ENCODE measurements at regions not wholly inside any gene's neighbourhood (a gene's known extent, or its start where the extent isn't known, plus 50 kb on each side); places are given as distances from the start of the nearest gene placed in this dataset.

DNA sequence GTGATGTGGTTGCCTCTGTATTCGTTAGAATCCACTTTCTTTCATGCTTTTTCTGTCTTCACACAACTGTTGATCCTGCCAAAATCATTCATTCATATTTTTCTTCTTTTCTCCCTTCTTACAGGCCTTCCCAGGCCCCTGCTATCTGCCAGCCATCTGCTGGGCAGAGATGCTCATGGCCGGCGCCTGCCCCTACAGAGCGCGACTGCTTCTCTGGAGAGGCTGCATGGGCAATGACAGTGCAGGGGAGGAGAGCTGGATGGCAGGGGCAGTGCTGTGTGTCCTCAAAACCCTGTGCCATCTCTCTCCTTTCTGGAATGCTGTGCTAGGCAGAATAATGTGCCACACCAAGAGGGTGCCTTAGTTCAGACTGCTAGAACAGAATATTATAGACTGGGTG is 125.2 kb downstream of the INHBB start:
- Mint-ChIP-seq H3K4me1 (ENCODE audit: low read depth) (no peaks in the 10 kb centered on the region), H3K36me3 (ENCODE audit: insufficient read depth in 2 of 2) (no peaks in the 10 kb centered on the region), H3K27ac (no peak overlapping the region), H3K9me3 (no peaks in the 10 kb centered on the region), H3K27me3 (ENCODE audit: low read depth) (no peaks in the 10 kb centered on the region), H3K4me3 (no peak overlapping the region)
- no peak for ATAC-seq (replicated peaks in 1 of 2)
- no peak for DNase-seq

DNA sequence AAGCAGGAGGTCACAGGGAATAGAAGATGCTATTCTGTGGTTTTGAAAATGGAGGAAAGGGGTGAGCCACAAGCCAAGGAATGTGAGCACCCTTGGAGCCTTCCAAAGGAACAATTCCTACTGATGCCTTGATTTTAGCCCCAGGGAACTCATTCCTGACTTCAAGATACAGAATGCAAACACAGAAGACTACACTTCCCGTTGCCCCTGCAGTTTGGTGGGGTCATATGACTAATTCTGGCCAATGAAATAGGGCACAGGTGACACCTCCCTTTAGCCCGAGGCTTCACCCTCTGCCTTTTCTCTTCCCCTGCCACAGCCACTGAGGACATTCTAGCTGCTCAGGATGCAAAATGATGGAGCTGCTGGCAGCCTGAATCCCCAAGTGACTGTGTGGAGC is 126.1 kb downstream of the INHBB start:
- no peak for DNase-seq
- H3K4me1 Mint-ChIP-seq (ENCODE audit: low read depth), result no peaks in the 10 kb centered on the region
- H3K27me3 Mint-ChIP-seq (ENCODE audit: low read depth), result no peaks in the 10 kb centered on the region
- H3K27ac Mint-ChIP-seq, result no peak overlapping the region
- ATAC-seq (replicated peaks in 1 of 2), result no peak
- no peaks in the 10 kb centered on the region for H3K9me3 Mint-ChIP-seq
- no peak overlapping the region for H3K4me3 Mint-ChIP-seq
- no peaks in the 10 kb centered on the region for H3K36me3 Mint-ChIP-seq (ENCODE audit: insufficient read depth in 2 of 2)

DNA sequence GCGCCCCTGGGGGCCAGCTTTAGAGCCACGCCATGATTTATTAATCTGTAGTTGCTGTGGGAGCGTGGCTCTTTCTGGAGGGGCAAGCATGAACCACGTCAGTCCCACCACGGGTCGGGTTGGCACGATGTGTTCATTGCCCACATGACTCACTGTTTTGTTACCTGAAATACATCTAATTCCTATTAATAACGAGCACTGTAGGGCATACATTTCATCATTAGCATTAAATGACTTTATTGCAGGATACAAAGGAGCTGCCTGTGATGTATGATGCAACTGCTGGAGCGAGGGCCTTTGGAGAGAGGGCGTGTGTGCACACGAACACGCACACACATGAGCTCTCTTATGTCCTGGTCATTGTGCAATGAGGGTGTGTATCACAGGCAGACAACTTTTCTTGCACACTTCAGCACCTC is 127.0 kb downstream of the INHBB start:
- Mint-ChIP-seq H3K27ac (no peak overlapping the region), H3K27me3 (ENCODE audit: low read depth) (no peaks in the 10 kb centered on the region), H3K36me3 (ENCODE audit: insufficient read depth in 2 of 2) (no peaks in the 10 kb centered on the region), H3K4me3 (no peak overlapping the region), H3K4me1 (ENCODE audit: low read depth) (no peaks in the 10 kb centered on the region), H3K9me3 (no peaks in the 10 kb centered on the region)
- no peak for DNase-seq
- no peak for ATAC-seq (replicated peaks in 1 of 2)

DNA sequence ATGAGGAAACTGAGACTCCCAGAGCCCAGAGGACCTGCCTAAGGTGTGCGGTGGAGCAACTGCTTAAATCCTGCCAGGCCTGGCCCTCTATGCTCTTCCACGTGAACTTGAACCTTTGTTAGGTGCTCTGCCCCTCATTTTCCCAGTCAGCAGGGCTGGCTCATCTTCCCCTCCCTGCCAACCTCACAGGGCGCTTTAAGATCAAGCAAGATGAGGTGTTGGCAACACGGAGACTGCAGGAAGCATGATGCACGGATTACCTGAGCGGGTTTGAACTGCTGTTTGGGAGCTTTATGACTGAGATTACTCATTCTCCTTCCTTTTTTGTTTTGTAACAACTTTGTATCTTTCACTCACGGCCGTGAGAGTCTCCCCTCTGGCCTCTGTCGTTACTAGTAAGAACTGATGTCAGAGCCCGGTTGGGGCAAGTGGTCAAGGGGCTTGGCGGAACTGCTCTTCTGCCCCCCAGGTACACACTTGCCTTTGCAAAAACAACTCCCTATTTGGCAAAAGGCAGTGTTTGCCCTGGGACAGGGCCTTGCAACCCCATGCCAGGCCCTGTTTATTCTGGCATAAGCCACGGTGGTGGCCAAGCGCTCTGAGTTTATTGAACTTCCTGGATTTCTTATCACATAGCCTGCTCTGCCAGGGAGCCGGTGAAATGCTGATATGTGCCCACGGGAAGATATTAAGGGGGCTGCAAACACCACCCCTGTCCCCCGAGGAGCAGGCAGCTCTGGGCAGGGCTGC is 127.8 kb downstream of the INHBB start:
- H3K4me3 Mint-ChIP-seq, result no peak overlapping the region
- ATAC-seq (replicated peaks in 1 of 2), result no peak
- H3K4me1 Mint-ChIP-seq (ENCODE audit: low read depth), result no peaks in the 10 kb centered on the region
- DNase-seq, result no peak
- no peak overlapping the region for H3K27ac Mint-ChIP-seq
- no peaks in the 10 kb centered on the region for H3K9me3 Mint-ChIP-seq
- H3K36me3 Mint-ChIP-seq (ENCODE audit: insufficient read depth in 2 of 2), result no peaks in the 10 kb centered on the region
- H3K27me3 Mint-ChIP-seq (ENCODE audit: low read depth), result no peaks in the 10 kb centered on the region

DNA sequence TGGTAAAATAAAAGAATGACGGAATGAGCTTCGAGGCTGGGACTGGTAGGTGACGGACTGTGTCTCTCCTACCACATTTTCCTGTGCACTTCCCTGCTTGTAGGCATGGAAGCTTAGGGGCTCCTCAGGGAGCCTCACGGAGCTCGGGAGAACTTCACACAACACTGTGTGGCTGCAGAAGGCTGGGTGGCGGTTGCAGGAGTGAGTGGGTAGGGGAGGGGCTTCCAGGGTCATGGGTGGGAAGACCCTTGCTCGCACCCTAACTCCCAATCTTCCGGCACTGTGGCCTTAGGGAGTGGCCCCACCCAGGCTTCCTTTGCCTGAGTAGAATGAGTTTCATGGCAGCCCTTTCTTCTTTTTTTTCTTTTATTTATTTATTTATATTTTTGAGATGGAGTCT is 128.6 kb downstream of the INHBB start:
- Mint-ChIP-seq H3K4me3 (no peak overlapping the region), H3K27ac (no peak overlapping the region), H3K4me1 (ENCODE audit: low read depth) (no peaks in the 10 kb centered on the region), H3K9me3 (no peaks in the 10 kb centered on the region), H3K36me3 (ENCODE audit: insufficient read depth in 2 of 2) (no peaks in the 10 kb centered on the region), H3K27me3 (ENCODE audit: low read depth) (no peaks in the 10 kb centered on the region)
- ATAC-seq (replicated peaks in 1 of 2) (no peak), DNase-seq (no peak)

DNA sequence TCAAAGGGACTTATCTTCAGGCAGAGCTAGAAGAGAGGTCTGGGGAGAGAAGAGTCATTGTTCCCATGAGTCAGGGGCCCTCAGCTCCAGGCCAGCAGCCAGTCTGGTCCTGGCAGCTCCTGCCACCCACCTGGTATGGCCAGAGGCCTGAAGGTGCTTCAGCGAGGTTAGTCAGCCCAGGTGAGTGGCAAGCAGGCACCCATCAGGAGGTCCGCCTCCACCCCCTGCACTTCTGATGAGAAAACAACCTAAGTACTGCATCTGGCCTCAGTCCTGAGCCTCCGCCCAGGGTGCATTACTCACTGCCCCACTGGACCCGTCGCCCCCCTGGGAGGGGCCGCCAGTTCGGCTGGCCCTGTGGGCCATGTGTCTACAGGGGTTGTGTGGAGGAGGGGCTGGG is 130.2 kb downstream of the INHBB start:
- Mint-ChIP-seq H3K36me3 (ENCODE audit: insufficient read depth in 2 of 2) (no peaks in the 10 kb centered on the region), H3K27me3 (ENCODE audit: low read depth) (no peaks in the 10 kb centered on the region), H3K9me3 (no peaks in the 10 kb centered on the region), H3K4me3 (no peak overlapping the region), H3K27ac (no peak overlapping the region), H3K4me1 (ENCODE audit: low read depth) (no peaks in the 10 kb centered on the region)
- ATAC-seq (replicated peaks in 1 of 2), result no peak
- no peak for DNase-seq

DNA sequence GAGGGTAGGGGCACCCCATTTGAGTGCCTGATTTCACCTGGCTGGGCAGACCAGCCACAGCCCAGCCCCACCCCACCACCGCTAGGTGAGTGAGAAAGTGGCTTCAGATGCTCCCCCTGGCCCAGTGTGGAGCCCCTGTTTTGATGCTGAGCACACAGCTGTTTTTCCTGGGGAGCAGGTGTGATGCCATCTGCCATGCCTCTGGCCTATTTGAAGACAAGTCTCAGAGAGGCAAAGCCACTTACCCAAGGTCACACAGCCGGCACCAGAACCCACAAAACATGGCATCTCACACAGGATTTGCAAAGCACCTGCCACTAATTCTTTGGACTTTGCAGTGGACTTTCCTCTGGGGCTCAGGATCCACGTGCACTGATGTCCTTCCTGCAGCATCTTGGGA is 131.3 kb downstream of the INHBB start:
- DNase-seq (no peak), ATAC-seq (replicated peaks in 1 of 2) (no peak)
- no peaks in the 10 kb centered on the region for H3K4me1 Mint-ChIP-seq (ENCODE audit: low read depth)
- H3K27me3 Mint-ChIP-seq (ENCODE audit: low read depth), result no peaks in the 10 kb centered on the region
- H3K36me3 Mint-ChIP-seq (ENCODE audit: insufficient read depth in 2 of 2), result no peaks in the 10 kb centered on the region
- H3K4me3 Mint-ChIP-seq, result no peak overlapping the region
- H3K27ac Mint-ChIP-seq, result no peak overlapping the region
- no peaks in the 10 kb centered on the region for H3K9me3 Mint-ChIP-seq

DNA sequence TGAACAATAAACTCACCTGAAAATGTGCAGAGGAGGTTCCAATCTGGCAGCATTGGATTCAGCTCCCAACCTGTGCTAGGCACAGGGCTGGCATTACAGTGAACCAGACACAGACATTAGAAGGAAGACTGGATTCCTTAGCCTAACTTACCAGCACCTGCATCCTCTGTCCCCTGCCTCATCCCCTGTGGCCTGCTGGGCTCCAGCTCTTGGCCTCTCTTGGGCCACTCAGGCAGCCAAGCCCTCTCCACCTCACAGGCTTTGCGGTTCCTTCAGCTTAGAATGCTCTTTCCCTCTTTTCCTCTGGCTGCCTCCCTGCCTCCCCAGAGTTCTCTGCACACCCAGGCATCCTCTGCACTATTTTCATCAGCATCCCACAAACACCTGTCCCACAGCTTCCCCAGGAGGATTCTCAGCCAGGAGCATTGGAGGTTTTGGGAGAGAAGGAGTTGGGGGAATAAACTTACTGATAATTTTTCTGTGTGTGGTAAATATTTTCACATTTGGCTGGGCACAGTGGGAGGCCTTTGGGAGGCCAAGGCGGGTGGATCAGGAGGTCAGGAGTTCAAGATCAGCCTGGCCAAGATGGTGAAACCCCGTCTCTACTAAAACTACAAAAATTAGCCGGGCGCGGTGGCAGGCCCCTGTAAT is 132.0 kb downstream of the INHBB start:
- no peaks in the 10 kb centered on the region for H3K4me1 Mint-ChIP-seq (ENCODE audit: low read depth)
- H3K27ac Mint-ChIP-seq, result no peak overlapping the region
- no peaks in the 10 kb centered on the region for H3K27me3 Mint-ChIP-seq (ENCODE audit: low read depth)
- no peak for DNase-seq
- H3K9me3 Mint-ChIP-seq, result no peaks in the 10 kb centered on the region
- H3K36me3 Mint-ChIP-seq (ENCODE audit: insufficient read depth in 2 of 2), result no peaks in the 10 kb centered on the region
- no peak for ATAC-seq (replicated peaks in 1 of 2)
- H3K4me3 Mint-ChIP-seq, result no peak overlapping the region

DNA sequence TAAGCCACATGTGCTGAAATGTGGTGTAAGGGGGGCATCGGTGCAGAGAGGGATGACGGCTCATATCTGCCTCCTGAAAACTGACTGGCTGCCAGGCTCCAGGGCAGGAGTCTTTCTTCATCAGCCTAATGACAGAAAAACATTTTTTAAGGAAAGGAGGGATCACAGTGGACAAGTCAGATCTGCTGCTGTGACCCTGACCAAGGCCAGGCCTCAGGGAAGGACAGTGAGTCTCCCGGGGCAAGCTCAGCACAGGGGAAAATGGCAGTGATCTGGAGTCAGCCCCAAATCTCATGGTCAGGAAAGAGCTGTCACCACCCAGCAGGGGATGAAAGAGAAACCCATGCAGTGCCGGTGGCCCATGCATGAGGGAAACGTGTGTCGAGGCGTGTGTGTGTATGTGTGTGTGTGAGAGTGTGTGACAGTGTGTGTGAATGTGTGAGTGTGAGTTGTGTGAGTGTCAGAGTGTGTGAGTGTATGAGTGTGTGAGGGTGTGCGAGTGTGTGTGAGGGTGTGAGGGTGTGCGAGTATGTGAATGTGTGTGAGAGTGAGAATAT is 134.5 kb downstream of the INHBB start:
- Mint-ChIP-seq H3K9me3 (no peaks in the 10 kb centered on the region), H3K27ac (no peak overlapping the region), H3K27me3 (ENCODE audit: low read depth) (no peaks in the 10 kb centered on the region), H3K4me1 (ENCODE audit: low read depth) (no peaks in the 10 kb centered on the region), H3K4me3 (no peak overlapping the region), H3K36me3 (ENCODE audit: insufficient read depth in 2 of 2) (no peaks in the 10 kb centered on the region)
- ATAC-seq (replicated peaks in 1 of 2), result no peak
- no peak for DNase-seq

DNA sequence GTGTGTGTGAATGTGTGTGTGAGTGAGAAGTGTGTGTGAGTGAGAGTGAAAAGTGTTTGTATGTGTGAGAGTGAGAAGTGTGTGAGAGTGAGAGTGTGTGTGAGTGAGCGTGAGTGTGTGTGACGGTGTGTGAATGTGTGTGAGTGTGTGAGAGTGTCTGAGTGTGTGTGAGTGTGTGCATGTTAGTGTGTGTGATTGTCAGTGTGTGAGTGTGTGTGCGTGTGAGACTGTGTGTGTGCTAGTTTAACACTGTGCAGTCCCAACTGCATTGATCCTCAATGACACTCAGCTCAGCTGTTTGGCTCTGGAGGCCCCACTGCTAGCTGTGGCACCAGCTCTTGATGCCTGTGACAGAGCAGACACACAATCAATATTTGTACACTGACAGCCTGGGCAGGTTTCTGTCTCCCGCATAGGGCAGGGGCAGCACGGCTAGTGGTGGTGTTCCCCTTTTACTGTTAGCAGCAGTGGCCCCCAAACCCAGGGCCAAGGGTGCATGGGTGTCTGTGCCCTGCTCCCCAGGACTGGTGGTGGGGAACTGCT is 135.0 kb downstream of the INHBB start:
- ATAC-seq (replicated peaks in 1 of 2), result no peak
- H3K27me3 Mint-ChIP-seq (ENCODE audit: low read depth), result no peaks in the 10 kb centered on the region
- H3K27ac Mint-ChIP-seq, result no peak overlapping the region
- no peaks in the 10 kb centered on the region for H3K4me1 Mint-ChIP-seq (ENCODE audit: low read depth)
- no peaks in the 10 kb centered on the region for H3K9me3 Mint-ChIP-seq
- DNase-seq, result no peak
- H3K4me3 Mint-ChIP-seq, result no peak overlapping the region
- H3K36me3 Mint-ChIP-seq (ENCODE audit: insufficient read depth in 2 of 2), result no peaks in the 10 kb centered on the region

DNA sequence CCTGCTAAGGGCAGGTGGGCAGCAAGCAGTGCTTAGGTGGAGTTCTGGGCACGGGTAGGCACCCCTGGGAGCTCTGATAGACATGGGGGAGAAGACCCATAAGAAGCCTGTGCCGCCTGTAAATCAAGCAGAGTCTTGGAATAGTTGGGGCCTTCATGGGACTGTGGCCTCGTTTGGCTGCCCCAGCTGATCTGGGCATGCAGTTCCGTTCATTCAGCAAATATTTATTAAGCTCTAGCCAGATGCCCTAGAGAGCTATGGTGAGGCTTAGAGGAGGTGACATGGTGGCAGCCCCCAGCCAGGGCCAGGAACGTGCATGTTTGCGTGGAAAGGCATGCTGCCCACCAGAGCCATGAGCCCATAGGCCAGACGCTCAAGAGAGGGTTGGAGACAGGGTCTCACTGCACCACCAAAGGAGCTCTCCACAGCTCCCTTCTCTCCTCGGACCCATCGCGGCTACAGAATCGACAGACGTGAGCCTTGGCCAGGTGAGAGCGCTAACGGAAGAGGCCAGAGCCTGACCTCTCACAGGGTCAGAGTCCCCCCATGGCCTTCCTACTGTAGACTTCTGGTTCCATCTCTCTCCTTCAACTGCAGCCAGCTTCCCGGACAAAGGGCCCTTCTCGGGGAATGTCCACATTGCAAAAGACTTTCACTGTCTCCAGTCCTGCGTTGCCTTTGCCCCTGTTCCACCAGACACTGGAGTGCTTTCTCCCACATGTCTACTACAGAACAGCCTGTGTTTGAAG is 135.7 kb downstream of the INHBB start:
- Mint-ChIP-seq H3K27ac (no peak overlapping the region), H3K4me3 (no peak overlapping the region), H3K9me3 (no peaks in the 10 kb centered on the region), H3K27me3 (ENCODE audit: low read depth) (no peaks in the 10 kb centered on the region), H3K36me3 (ENCODE audit: insufficient read depth in 2 of 2) (no peaks in the 10 kb centered on the region), H3K4me1 (ENCODE audit: low read depth) (no peaks in the 10 kb centered on the region)
- ATAC-seq (replicated peaks in 1 of 2), result no peak
- no peak for DNase-seq

DNA sequence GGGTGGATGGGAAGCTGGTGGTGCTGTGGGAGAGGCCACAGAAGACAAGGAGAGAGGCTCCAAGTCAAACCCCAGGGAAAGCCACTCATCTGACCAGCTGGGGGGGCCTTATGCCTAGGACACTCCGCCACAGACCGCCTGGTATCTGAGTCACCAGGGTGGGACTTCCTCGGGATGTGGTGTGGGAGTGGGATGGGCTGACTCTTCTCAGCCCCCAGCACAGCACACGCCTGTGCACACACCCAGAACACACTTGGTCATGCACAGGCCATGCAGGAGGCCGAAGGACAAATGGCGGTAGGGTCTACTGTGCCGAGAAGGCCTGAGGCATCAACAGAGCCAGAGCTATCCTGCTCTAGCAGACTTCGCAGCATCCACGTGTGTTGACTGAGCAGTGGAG is 136.4 kb downstream of the INHBB start:
- DNase-seq, result no peak
- Mint-ChIP-seq H3K27me3 (ENCODE audit: low read depth) (no peaks in the 10 kb centered on the region), H3K4me1 (ENCODE audit: low read depth) (no peaks in the 10 kb centered on the region), H3K36me3 (ENCODE audit: insufficient read depth in 2 of 2) (no peaks in the 10 kb centered on the region), H3K27ac (no peak overlapping the region), H3K4me3 (no peak overlapping the region), H3K9me3 (no peaks in the 10 kb centered on the region)
- no peak for ATAC-seq (replicated peaks in 1 of 2)

DNA sequence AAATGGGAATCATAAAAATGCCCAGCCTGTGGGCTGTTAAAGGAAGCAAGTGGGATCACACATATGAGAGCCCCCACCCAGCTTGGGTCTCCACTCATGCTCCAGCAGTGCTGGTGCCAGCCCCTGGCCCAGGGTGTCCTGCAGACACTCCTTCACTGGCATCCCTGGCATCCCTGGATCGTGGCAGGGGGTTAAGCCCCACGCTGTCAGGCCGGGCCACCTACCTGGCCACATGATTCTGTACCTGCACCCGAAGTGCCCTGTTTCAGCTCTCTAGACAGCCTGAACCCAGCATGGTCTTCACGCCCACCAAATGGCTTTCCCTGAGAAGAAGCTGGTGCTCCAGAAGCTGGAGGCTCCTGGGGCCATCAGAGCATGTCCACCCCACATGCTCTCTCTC is 137.4 kb downstream of the INHBB start:
- Mint-ChIP-seq H3K27ac (no peak overlapping the region), H3K9me3 (no peaks in the 10 kb centered on the region), H3K4me3 (no peak overlapping the region), H3K4me1 (ENCODE audit: low read depth) (no peaks in the 10 kb centered on the region), H3K27me3 (ENCODE audit: low read depth) (no peaks in the 10 kb centered on the region), H3K36me3 (ENCODE audit: insufficient read depth in 2 of 2) (no peaks in the 10 kb centered on the region)
- DNase-seq (no peak), ATAC-seq (replicated peaks in 1 of 2) (no peak)
